T-helper 9 cell (primary cell): ENCODE measurements at regions not wholly inside any gene's neighbourhood (a gene's known extent, or its start where the extent isn't known, plus 50 kb on each side); places are given as distances from the start of the nearest gene placed in this dataset.
A peak's percentile ranks its signal among the peaks of the same experiment; 100 is the strongest.

Source experiments
- DNase-seq: peaks from one replicate; pipeline ENCODE4 v3.0.0-alpha.2; 2020

- DNase-seq, result no peak
Observed at GRCh38 chr2:203789618-203790017, 78.0 kb upstream of the CTLA4 start.

GRCh38 chr2:203790134-203790852 lies 77.3 kb upstream of the CTLA4 start:
- no peak for DNase-seq

GRCh38 chr2:203796248-203797010 lies 71.1 kb upstream of the CTLA4 start:
- no peak for DNase-seq

GRCh38 chr2:203797276-203797675 lies 70.3 kb upstream of the CTLA4 start:
- no peak for DNase-seq

- no peak for DNase-seq
Observed at GRCh38 chr2:203797712-203798111, 69.9 kb upstream of the CTLA4 start.

GRCh38 chr2:203798296-203799087 lies 69.1 kb upstream of the CTLA4 start:
- no peak for DNase-seq

GRCh38 chr2:203799908-203800307 lies 67.7 kb upstream of the CTLA4 start:
- no peak for DNase-seq

- DNase-seq, result no peak
Observed at GRCh38 chr2:203800783-203801182, 66.8 kb upstream of the CTLA4 start.

GRCh38 chr2:203802342-203803052 lies 65.1 kb upstream of the CTLA4 start:
- DNase-seq, result no peak

GRCh38 chr2:203803053-203803429 lies 64.5 kb upstream of the CTLA4 start:
- no peak for DNase-seq

- DNase-seq, result no peak
Observed at GRCh38 chr2:203804070-203804469, 63.5 kb upstream of the CTLA4 start.

GRCh38 chr2:203804764-203805485 lies 62.6 kb upstream of the CTLA4 start:
- DNase-seq, result no peak

- no peak for DNase-seq
Observed at GRCh38 chr2:203805486-203805838, 62.1 kb upstream of the CTLA4 start.

GRCh38 chr2:203806761-203807160 lies 60.8 kb upstream of the CTLA4 start:
- no peak for DNase-seq

- DNase-seq, result no peak
Observed at GRCh38 chr2:203808046-203808750, 59.4 kb upstream of the CTLA4 start.

GRCh38 chr2:203809084-203809521 lies 58.5 kb upstream of the CTLA4 start:
- DNase-seq, result no peak

GRCh38 chr2:203809991-203810510 lies 57.5 kb upstream of the CTLA4 start:
- DNase-seq, result no peak

GRCh38 chr2:203811491-203812221 lies 55.9 kb upstream of the CTLA4 start:
- DNase-seq, result peak; percentile 35

GRCh38 chr2:203812294-203813221 lies 55.0 kb upstream of the CTLA4 start:
- no peak for DNase-seq
